ENCODE measurements at regions not wholly inside any gene's neighbourhood (a gene's known extent, or its start where the extent isn't known, plus 50 kb on each side); places are given as distances from the start of the nearest gene placed in this dataset.

- TF ChIP-seq REST (IDR thresholded peaks at IDR 0.05; ENCODE audit: insufficient replicate concordance, low read depth) (no peak), GABPA (IDR thresholded peaks at IDR 0.05; ENCODE audit: low read depth) (no peak), SPI1 (IDR thresholded peaks at IDR 0.05; ENCODE audit: borderline replicate concordance, low read depth) (no peak), CTCF (IDR thresholded peaks at IDR 0.05; ENCODE audit: insufficient read depth, low read length) (no peak), POLR2AphosphoS5 (IDR thresholded peaks at IDR 0.05; ENCODE audit: low read depth) (no peak)
- H3K27ac ChIP-seq (replicated peaks), result no peak overlapping the region
- H3K27me3 ChIP-seq (ENCODE audit: insufficient read depth, poor library complexity, severe bottlenecking), result peaks cover 11% of the 10 kb centered on the region
- no peak overlapping the region for H3K4me3 ChIP-seq (replicated peaks; ENCODE audit: insufficient read depth, low read length)
- DNase-seq (ENCODE audit: low read depth in 1 of 2, low spot score in 1 of 2), result no peak
These were observed 274.2 kb downstream of the ABCC12 start for GRCh38 chr16:47881574-47881973.

DNA sequence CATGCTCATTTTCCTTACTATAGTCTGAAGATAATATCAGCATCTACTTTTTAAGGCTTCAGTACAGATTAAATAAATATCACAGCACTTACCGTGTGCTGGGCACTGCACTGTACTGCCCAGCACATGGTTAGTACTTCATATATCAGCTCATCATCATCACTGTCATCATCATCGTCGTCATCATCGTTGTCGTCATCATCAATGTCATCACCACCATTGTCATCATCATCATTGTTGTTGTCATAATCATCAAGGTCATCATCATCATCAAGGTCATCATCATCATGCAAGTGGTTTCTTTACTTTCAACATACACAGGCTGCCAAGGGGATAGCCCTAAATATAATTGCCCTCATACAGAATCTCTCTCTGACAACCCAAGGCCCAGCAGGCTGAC is 275.1 kb downstream of the ABCC12 start:
- no peak for DNase-seq (ENCODE audit: low read depth in 1 of 2, low spot score in 1 of 2)
- H3K27me3 ChIP-seq (ENCODE audit: insufficient read depth, poor library complexity, severe bottlenecking), result peaks cover 7% of the 10 kb centered on the region
- H3K27ac ChIP-seq (replicated peaks), result no peak overlapping the region
- TF ChIP-seq GABPA (IDR thresholded peaks at IDR 0.05; ENCODE audit: low read depth) (no peak), SPI1 (IDR thresholded peaks at IDR 0.05; ENCODE audit: borderline replicate concordance, low read depth) (no peak), POLR2AphosphoS5 (IDR thresholded peaks at IDR 0.05; ENCODE audit: low read depth) (no peak), CTCF (IDR thresholded peaks at IDR 0.05; ENCODE audit: insufficient read depth, low read length) (no peak), REST (IDR thresholded peaks at IDR 0.05; ENCODE audit: insufficient replicate concordance, low read depth) (no peak)
- H3K4me3 ChIP-seq (replicated peaks; ENCODE audit: insufficient read depth, low read length), result no peak overlapping the region

GRCh38 chr16:47877166-47877565 is 278.6 kb downstream of the ABCC12 start:
- Histone ChIP-seq H3K27ac (replicated peaks) (no peak overlapping the region), H3K27me3 (ENCODE audit: insufficient read depth, poor library complexity, severe bottlenecking) (no peaks in the 10 kb centered on the region), H3K4me3 (replicated peaks; ENCODE audit: insufficient read depth, low read length) (no peak overlapping the region)
- TF ChIP-seq REST (IDR thresholded peaks at IDR 0.05; ENCODE audit: insufficient replicate concordance, low read depth) (no peak), CTCF (IDR thresholded peaks at IDR 0.05; ENCODE audit: insufficient read depth, low read length) (no peak), POLR2AphosphoS5 (IDR thresholded peaks at IDR 0.05; ENCODE audit: low read depth) (no peak)
- DNase-seq (ENCODE audit: low read depth in 1 of 2, low spot score in 1 of 2), result no peak
